GM19023 (cell line): ENCODE measurements at regions not wholly inside any gene's neighbourhood (a gene's known extent, or its start where the extent isn't known, plus 50 kb on each side); places are given as distances from the start of the nearest gene placed in this dataset.
A peak's percentile ranks its signal among the peaks of the same experiment; 100 is the strongest.

Source experiments
- ATAC-seq: cut with Tn5 transposase; IDR thresholded peaks from one replicate; pipeline ENCODE4 v1.9.1; 2021; ENCODE audit warnings: mild to moderate bottlenecking, moderate library complexity; ENCODE audit not compliant: unreplicated experiment

GRCh38 chrX:39516427-39516841 lies 581.3 kb downstream of the BCOR start:
- ATAC-seq = no peak

DNA sequence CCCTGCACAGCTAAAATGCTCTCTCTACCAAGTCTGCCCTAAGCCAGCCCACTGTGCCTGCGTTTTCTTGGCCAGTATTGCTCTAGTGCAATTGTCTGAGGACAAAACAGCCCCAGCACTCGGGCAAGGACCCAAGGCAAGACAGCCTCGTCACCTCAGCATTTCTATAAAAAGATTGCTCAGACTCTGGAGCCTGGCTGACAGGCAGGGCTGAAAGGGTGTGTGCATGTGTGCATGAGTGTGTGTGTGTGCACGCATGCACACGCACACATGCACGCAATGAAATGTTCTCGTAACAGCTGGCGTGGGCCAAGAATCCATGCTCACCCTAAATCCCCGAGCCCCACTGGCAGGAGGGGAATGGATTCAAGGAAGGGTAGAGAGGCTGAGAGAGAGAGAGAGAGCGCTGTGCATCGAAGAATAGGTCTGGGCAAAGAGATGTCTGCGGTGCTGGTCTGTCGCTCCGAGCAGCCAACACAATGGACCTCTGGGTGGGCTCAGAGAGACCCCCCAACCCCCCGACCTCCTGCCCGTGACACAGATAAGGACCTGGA lies 579.2 kb downstream of the BCOR start:
- ATAC-seq = no peak

- ATAC-seq = no peak
Measured at GRCh38 chrX:39519030-39519488, 578.7 kb downstream of the BCOR start.

GRCh38 chrX:39519566-39520301 lies 578.0 kb downstream of the BCOR start:
- no peak for ATAC-seq

DNA sequence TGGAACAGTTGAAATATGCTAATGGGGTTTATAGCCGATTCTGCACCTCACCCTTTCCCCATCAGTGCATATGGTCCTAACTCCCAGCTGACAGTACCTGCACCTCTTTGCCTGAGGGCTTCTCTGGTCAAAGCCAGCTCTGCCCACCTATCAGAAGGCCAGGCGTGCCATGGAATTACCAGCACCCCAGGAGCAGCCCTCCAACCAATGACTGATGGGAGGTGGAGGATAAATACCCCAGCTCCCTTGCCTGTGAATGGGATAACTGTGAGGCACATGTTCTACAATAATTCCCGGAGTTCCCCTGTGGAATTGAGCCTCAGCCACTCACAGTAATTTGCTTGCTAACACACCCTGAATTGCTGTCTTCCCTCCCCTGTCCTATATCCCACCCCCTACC lies 572.0 kb downstream of the BCOR start:
- ATAC-seq = no peak

DNA sequence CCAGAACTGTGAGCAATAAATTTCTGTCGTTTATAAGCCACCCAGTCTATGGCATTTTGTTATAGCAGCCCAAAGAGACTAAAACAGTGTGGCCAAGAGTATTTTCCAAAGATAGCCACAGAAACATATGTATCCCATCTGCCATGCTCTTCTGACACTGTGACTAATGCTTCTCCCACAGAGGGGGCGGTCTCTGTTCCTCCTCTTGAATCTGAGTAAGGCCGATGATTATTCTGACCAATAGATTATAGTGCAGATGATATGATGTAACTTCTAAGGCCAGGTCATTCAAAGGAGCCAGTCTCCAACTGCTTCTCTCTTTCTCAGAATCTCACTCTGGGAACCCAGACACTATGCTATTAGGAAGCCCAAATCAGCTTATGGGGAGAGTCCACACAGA lies 570.7 kb downstream of the BCOR start:
- no peak for ATAC-seq

GRCh38 chrX:39528161-39528916 lies 569.4 kb downstream of the BCOR start:
- ATAC-seq = no peak

- no peak for ATAC-seq
Measured at GRCh38 chrX:39532761-39533160, 565.0 kb downstream of the BCOR start.

DNA sequence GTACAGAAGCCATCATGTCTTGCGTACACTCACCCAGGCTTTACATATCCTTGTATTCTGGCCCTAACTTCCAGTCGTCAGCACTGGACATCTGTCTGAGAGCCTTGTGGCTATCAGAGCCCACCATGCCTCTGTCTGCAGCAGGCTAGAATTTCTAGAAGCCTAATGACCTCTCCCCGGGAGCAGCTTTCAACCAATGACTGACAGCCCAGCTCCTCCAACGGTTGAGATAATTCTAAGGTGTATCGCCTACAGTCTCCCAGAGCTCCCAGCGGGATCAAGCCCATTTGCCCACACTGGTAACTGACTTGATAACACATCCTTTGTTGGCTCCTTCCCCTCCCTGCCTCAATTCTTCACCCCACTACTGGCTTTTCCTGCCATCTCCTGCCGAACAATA lies 562.8 kb downstream of the BCOR start:
- no peak for ATAC-seq

DNA sequence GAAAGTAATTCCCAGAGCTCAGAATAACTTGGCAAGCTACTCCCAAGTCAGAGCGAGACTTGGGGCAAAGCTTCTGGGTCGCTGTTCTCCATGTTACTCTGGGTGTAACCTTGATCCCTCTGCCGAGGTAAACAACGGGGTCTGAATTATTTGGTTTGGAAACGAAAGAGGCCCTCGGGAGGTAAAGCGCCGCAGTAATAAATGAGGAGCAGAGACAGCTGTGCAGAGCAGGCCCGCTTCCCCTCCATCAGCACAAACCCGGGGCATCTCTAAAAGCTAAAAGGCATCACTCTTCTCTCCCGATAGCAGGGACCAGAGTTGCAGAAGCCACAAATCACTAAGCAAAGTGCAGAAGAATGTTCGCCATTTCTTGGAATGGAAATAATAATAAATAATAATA lies 561.5 kb downstream of the BCOR start:
- no peak for ATAC-seq

- no peak for ATAC-seq
Measured at GRCh38 chrX:39541881-39542280, 555.9 kb downstream of the BCOR start.

GRCh38 chrX:39542316-39542715 lies 555.4 kb downstream of the BCOR start:
- no peak for ATAC-seq

GRCh38 chrX:39550795-39551361 lies 546.9 kb downstream of the BCOR start:
- ATAC-seq = peak; percentile 58

- no peak for ATAC-seq
Measured at GRCh38 chrX:39551762-39552161, 546.0 kb downstream of the BCOR start.

- no peak for ATAC-seq
Measured at GRCh38 chrX:39555431-39555830, 542.3 kb downstream of the BCOR start.

DNA sequence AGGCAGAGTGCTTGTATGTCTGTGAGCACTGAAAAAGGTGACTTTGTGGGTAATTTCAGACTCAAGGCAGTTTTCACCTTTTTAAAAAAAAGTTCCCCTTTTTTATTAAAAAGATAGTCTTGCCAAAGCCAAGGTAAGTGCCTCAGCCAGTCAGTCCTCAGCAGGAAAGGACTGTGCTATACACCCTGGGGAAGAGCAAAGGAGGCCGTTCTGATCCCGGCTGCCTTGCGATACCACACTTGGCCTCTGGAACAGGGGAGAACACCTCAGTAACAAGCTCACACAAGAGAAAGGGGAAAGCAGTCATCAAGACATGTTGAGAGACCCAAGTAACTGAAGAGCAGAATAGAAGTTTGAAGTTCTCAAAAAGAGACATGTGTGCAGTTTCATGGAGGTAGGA lies 541.7 kb downstream of the BCOR start:
- no peak for ATAC-seq

DNA sequence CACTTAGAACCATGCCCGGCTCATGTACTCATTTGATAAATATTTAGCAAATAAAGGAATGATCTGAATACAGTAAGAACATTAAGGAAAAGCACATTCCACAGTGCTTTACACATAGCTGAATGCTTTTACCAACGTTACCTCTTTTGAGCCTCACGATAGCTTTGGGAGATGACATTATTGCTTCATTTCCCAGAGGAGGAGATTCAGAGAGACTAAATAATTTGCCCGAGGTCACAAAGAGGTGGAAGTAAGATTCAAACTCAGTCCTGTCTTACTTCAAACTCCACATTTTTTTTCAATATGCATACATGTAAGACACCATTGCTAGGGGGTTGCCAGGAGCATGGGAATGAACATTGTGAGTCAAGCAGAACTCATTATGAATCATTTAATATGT lies 538.5 kb downstream of the BCOR start:
- no peak for ATAC-seq

- no peak for ATAC-seq
Measured at GRCh38 chrX:39560271-39560670, 537.5 kb downstream of the BCOR start.

DNA sequence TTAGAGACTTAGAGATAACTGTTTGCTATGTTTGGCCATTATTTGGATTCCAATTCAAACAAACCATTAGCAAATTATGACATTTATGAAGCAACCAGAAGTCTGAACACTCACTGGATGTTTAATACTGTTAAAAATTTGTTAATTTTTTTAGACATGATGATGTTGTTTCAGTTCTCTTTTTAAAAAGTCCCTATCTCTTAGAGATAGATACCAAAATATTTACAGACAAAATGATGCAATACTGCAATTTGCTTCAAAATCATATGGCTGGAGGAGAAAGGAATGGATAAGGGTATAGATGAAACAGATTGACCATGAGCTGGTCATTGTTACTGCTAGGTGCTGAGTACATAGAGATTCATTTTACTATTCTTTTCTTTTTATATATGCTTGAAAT lies 534.6 kb downstream of the BCOR start:
- ATAC-seq = no peak

- no peak for ATAC-seq
Measured at GRCh38 chrX:39564751-39565150, 533.0 kb downstream of the BCOR start.

GRCh38 chrX:39574178-39574577 lies 523.6 kb downstream of the BCOR start:
- ATAC-seq = no peak
